ENCODE measurements at regions not wholly inside any gene's neighbourhood (a gene's known extent, or its start where the extent isn't known, plus 50 kb on each side); places are given as distances from the start of the nearest gene placed in this dataset.

GRCh38 chr18:56128153-56128791 is 510.1 kb downstream of the TXNL1 start:
- Mint-ChIP-seq H3K4me3 (no peak overlapping the region), H3K4me1 (no peaks in the 10 kb centered on the region), H3K36me3 (no peaks in the 10 kb centered on the region), H3K27me3 (peaks cover 2% of the 10 kb centered on the region), H3K27ac (no peak overlapping the region), H3K9me3 (peaks cover 10% of the 10 kb centered on the region)

- H3K4me1 Mint-ChIP-seq: no peaks in the 10 kb centered on the region
- H3K27ac Mint-ChIP-seq: no peak overlapping the region
- peaks cover 10% of the 10 kb centered on the region for H3K9me3 Mint-ChIP-seq
Observed at GRCh38 chr18:56127322-56128099, 510.9 kb downstream of the TXNL1 start.

GRCh38 chr18:56124186-56124585 is 514.2 kb downstream of the TXNL1 start:
- Mint-ChIP-seq H3K4me3 (no peak overlapping the region), H3K27me3 (peaks cover 2% of the 10 kb centered on the region), H3K4me1 (no peaks in the 10 kb centered on the region), H3K27ac (no peak overlapping the region), H3K36me3 (no peaks in the 10 kb centered on the region), H3K9me3 (peaks cover 5% of the 10 kb centered on the region)

More at GRCh38 chr18:56127322-56128099, 510.9 kb downstream of the TXNL1 start:
- H3K36me3 Mint-ChIP-seq: no peaks in the 10 kb centered on the region
- H3K27me3 Mint-ChIP-seq: peaks cover 2% of the 10 kb centered on the region
- H3K4me3 Mint-ChIP-seq: no peak overlapping the region

- H3K36me3 Mint-ChIP-seq: no peaks in the 10 kb centered on the region
- H3K27me3 Mint-ChIP-seq: peaks cover 2% of the 10 kb centered on the region
Observed at GRCh38 chr18:56121669-56122068, 516.7 kb downstream of the TXNL1 start.

GRCh38 chr18:56120782-56121181 is 517.6 kb downstream of the TXNL1 start:
- H3K27me3 Mint-ChIP-seq: no peaks in the 10 kb centered on the region
- no peaks in the 10 kb centered on the region for H3K36me3 Mint-ChIP-seq
- no peaks in the 10 kb centered on the region for H3K4me1 Mint-ChIP-seq
- no peak overlapping the region for H3K27ac Mint-ChIP-seq
- no peak overlapping the region for H3K4me3 Mint-ChIP-seq
- H3K9me3 Mint-ChIP-seq: no peaks in the 10 kb centered on the region

More at GRCh38 chr18:56121669-56122068, 516.7 kb downstream of the TXNL1 start:
- Mint-ChIP-seq H3K9me3 (peaks cover 5% of the 10 kb centered on the region), H3K27ac (no peak overlapping the region), H3K4me3 (no peak overlapping the region), H3K4me1 (no peaks in the 10 kb centered on the region)

- no peaks in the 10 kb centered on the region for H3K27me3 Mint-ChIP-seq
- H3K36me3 Mint-ChIP-seq: no peaks in the 10 kb centered on the region
- H3K4me1 Mint-ChIP-seq: no peaks in the 10 kb centered on the region
- no peak overlapping the region for H3K27ac Mint-ChIP-seq
- H3K9me3 Mint-ChIP-seq: no peaks in the 10 kb centered on the region
- no peak overlapping the region for H3K4me3 Mint-ChIP-seq
Observed at GRCh38 chr18:56119681-56120080, 518.7 kb downstream of the TXNL1 start.

GRCh38 chr18:56118422-56118821 is 520.0 kb downstream of the TXNL1 start:
- no peaks in the 10 kb centered on the region for H3K9me3 Mint-ChIP-seq

GRCh38 chr18:56115071-56116015 is 523.0 kb downstream of the TXNL1 start:
- H3K4me1 Mint-ChIP-seq: no peaks in the 10 kb centered on the region
- no peaks in the 10 kb centered on the region for H3K36me3 Mint-ChIP-seq
- peaks cover 2% of the 10 kb centered on the region for H3K27me3 Mint-ChIP-seq
- no peak overlapping the region for H3K27ac Mint-ChIP-seq
- peaks cover 5% of the 10 kb centered on the region for H3K9me3 Mint-ChIP-seq
- H3K4me3 Mint-ChIP-seq: no peak overlapping the region

More at GRCh38 chr18:56118422-56118821, 520.0 kb downstream of the TXNL1 start:
- no peaks in the 10 kb centered on the region for H3K36me3 Mint-ChIP-seq
- no peak overlapping the region for H3K4me3 Mint-ChIP-seq
- H3K4me1 Mint-ChIP-seq: no peaks in the 10 kb centered on the region
- peaks cover 2% of the 10 kb centered on the region for H3K27me3 Mint-ChIP-seq
- no peak overlapping the region for H3K27ac Mint-ChIP-seq

- H3K4me3 Mint-ChIP-seq: no peak overlapping the region
- H3K9me3 Mint-ChIP-seq: peaks cover 13% of the 10 kb centered on the region
- H3K36me3 Mint-ChIP-seq: no peaks in the 10 kb centered on the region
- peaks cover 2% of the 10 kb centered on the region for H3K27me3 Mint-ChIP-seq
- no peaks in the 10 kb centered on the region for H3K4me1 Mint-ChIP-seq
- H3K27ac Mint-ChIP-seq: no peak overlapping the region
Observed at GRCh38 chr18:56112984-56113383, 525.0 kb upstream of the TCF4 start.

- H3K27ac Mint-ChIP-seq: peak overlapping the region; percentile 8
- H3K27me3 Mint-ChIP-seq: peaks cover 2% of the 10 kb centered on the region
- peaks cover 13% of the 10 kb centered on the region for H3K9me3 Mint-ChIP-seq
- H3K36me3 Mint-ChIP-seq: no peaks in the 10 kb centered on the region
- H3K4me3 Mint-ChIP-seq: no peak overlapping the region
- no peaks in the 10 kb centered on the region for H3K4me1 Mint-ChIP-seq
Observed at GRCh38 chr18:56112013-56112749, 524.2 kb upstream of the TCF4 start.

GRCh38 chr18:56109757-56110156 is 521.8 kb upstream of the TCF4 start:
- Mint-ChIP-seq H3K9me3 (peaks cover 13% of the 10 kb centered on the region), H3K4me1 (no peaks in the 10 kb centered on the region), H3K4me3 (no peak overlapping the region), H3K27me3 (peaks cover 2% of the 10 kb centered on the region), H3K27ac (no peak overlapping the region), H3K36me3 (no peaks in the 10 kb centered on the region)

GRCh38 chr18:56108478-56109367 is 520.7 kb upstream of the TCF4 start:
- Mint-ChIP-seq H3K4me1 (no peaks in the 10 kb centered on the region), H3K27ac (no peak overlapping the region), H3K27me3 (no peaks in the 10 kb centered on the region), H3K9me3 (peaks cover 19% of the 10 kb centered on the region), H3K36me3 (no peaks in the 10 kb centered on the region), H3K4me3 (no peak overlapping the region)

GRCh38 chr18:56107821-56108477 is 520.0 kb upstream of the TCF4 start:
- Mint-ChIP-seq H3K27ac (no peak overlapping the region), H3K4me1 (no peaks in the 10 kb centered on the region), H3K4me3 (no peak overlapping the region), H3K36me3 (no peaks in the 10 kb centered on the region), H3K27me3 (no peaks in the 10 kb centered on the region), H3K9me3 (peaks cover 27% of the 10 kb centered on the region)

All from activated naive CD4-positive, alpha-beta T cell treated with anti-CD3 and anti-CD28 coated beads, Interleukin-2, amount 50 U/mL, for 24 hours (primary cell).